K562 (cell line): ENCODE measurements at regions not wholly inside any gene's neighbourhood (a gene's known extent, or its start where the extent isn't known, plus 50 kb on each side); places are given as distances from the start of the nearest gene placed in this dataset.

Experiments
- ATAC-seq: fragments of 200-7000 bp; cut with Tn5 transposase; 3 replicates; pipeline ENCODE4 v1.9.1; 2020; ENCODE audit warnings: moderate library complexity
- BruUV-seq: library from RNA; stranded (reverse); fragments of 400-500 nt; replicated peaks from 2 replicates; lab custom pipeline; 2021; lab: Mats Ljungman, UMichigan
- CTCF ChIA-PET: fragments of 300-600 bp; formaldehyde crosslinking; extraction: SDS; loops from one replicate; lab custom pipeline; 2021; ENCODE audit warnings: low intra/inter-chr PET ratio; lab: Yijun Ruan, JAX
- POLR2A ChIA-PET: fragments of 300-600, 350-650 bp; sonication (Branson Sonifier 250); formaldehyde crosslinking; extraction: SDS; loops from one replicate; lab custom pipeline; 2021; ENCODE audit warnings: antibody characterized with exemption, inconsistent platforms; lab: Yijun Ruan, JAX
- DNase-seq, 4 experiments: peaks; one replicate each; pipeline versions ENCODE4 v3.0.0 to v3.0.0-alpha.2; 2011 to 2018; ENCODE audit warnings: low spot score in 3 of 4, mixed read lengths in 3 of 4; ENCODE audit errors: extremely low read depth in 1 of 4
- FAIRE-seq: peaks from 2 replicates; lab custom pipeline; 2011; peaks lifted over from hg19 to GRCh38; lab: Jason Lieb, UNC
- H2AFZ ChIP-seq: 2 replicates; pipeline ENCODE4 v1.6.0; 2011; ENCODE audit warnings: low read depth, low read length, control low read depth, inconsistent platforms
- H3K27ac ChIP-seq: fragments of 200-600 bp; 3 replicates; pipeline ENCODE4 v1.8.0; 2011; ENCODE audit warnings: low read depth, mild to moderate bottlenecking, control low read depth, inconsistent platforms, low read length, moderate library complexity, mixed read lengths; ENCODE audit errors: extremely low read depth
- H3K27me3 ChIP-seq, 2 experiments: fragments of 300-600 bp in 1 of 2; 2 replicates in 1 of 2; 3 replicates in 1 of 2; pipeline versions ENCODE4 v1.6.0 to v1.8.0; 2011; ENCODE audit warnings: inconsistent platforms in 2 of 2, low read length in 2 of 2, mild to moderate bottlenecking in 1 of 2, mixed read lengths in 1 of 2, moderate library complexity in 1 of 2; ENCODE audit not compliant: control insufficient read depth in 2 of 2, insufficient read depth in 2 of 2
- H3K36me3 ChIP-seq: fragments of 300-600 bp; 3 replicates; pipeline ENCODE4 v1.8.0; 2011; ENCODE audit warnings: mild to moderate bottlenecking, low read length, inconsistent platforms; ENCODE audit not compliant: control insufficient read depth, insufficient read depth
- H3K4me1 ChIP-seq, 2 experiments: fragments of 200-600 bp in 1 of 2; replicated peaks in 1 of 2; 2 replicates in 1 of 2; 3 replicates in 1 of 2; pipeline versions ENCODE4 v1.5.1 to v1.8.0; 2011; ENCODE audit warnings: inconsistent platforms in 2 of 2, low read length in 2 of 2, mild to moderate bottlenecking in 1 of 2, mixed read lengths in 1 of 2, moderate library complexity in 1 of 2; ENCODE audit not compliant: control insufficient read depth in 2 of 2, insufficient read depth in 2 of 2
- H3K4me2 ChIP-seq: 2 replicates; pipeline ENCODE4 v1.6.1; 2011; ENCODE audit warnings: low read length, control low read depth, inconsistent platforms, mixed read lengths; ENCODE audit not compliant: insufficient read depth
- H3K4me3 ChIP-seq: fragments of 200-600 bp; sonication (generic), shearing (Covaris generic); 2 replicates; pipeline ENCODE4 v1.5.1; 2016; ENCODE audit warnings: control low read depth, inconsistent platforms
- H3K79me2 ChIP-seq: fragments of 200-600 bp; 3 replicates; pipeline ENCODE4 v1.8.0; 2011; ENCODE audit warnings: low read length, inconsistent platforms; ENCODE audit not compliant: control insufficient read depth, insufficient read depth
- H3K9ac ChIP-seq, 2 experiments: 2 replicates each; pipeline versions ENCODE4 v1.6.0 to v1.6.1; 2011; ENCODE audit warnings: low read depth in 2 of 2, low read length in 2 of 2, control low read depth in 1 of 2, inconsistent platforms in 1 of 2, mild to moderate bottlenecking in 1 of 2, mixed read lengths in 1 of 2; ENCODE audit not compliant: insufficient read depth in 1 of 2
- H3K9me1 ChIP-seq: one replicate; pipeline ENCODE4 v1.6.0; 2011; ENCODE audit warnings: inconsistent platforms, mild to moderate bottlenecking, low read length, moderate library complexity; ENCODE audit not compliant: control insufficient read depth, insufficient read depth
- H3K9me3 ChIP-seq: replicated peaks from 2 replicates; pipeline ENCODE4 v1.5.1; 2011; ENCODE audit warnings: low read depth, low read length, inconsistent platforms; ENCODE audit not compliant: control insufficient read depth, insufficient read depth
- H4K20me1 ChIP-seq: replicated peaks from 2 replicates; pipeline ENCODE4 v1.6.1; 2011; ENCODE audit warnings: low read length, inconsistent platforms, mixed read lengths; ENCODE audit not compliant: control insufficient read depth, insufficient read depth
- ATF6 ChIP-seq: sonication (generic); formaldehyde crosslinking; IDR thresholded peaks from 2 replicates; pipeline ENCODE4 v1.4.0; 2020; ENCODE audit warnings: mild to moderate bottlenecking, missing genetic modification reagents
- CBX2 ChIP-seq: fragments of 200-600 bp; sonication (generic); IDR thresholded peaks from one replicate; pipeline ENCODE4 v1.6.1; 2012; ENCODE audit warnings: mild to moderate bottlenecking, low read length, inconsistent platforms; ENCODE audit not compliant: insufficient read depth, poor library complexity, severe bottlenecking
- DEAF1 ChIP-seq: fragments of 450-650 bp; formaldehyde crosslinking; IDR thresholded peaks from 2 replicates; pipeline ENCODE4 v1.4.0; 2020; ENCODE audit warnings: mild to moderate bottlenecking, moderate library complexity
- FOS ChIP-seq: IDR thresholded peaks from 3 replicates; pipeline ENCODE4 v1.6.1; 2011; ENCODE audit not compliant: insufficient read length; ENCODE audit errors: extremely low read depth
- KDM5B ChIP-seq: fragments of 200-600 bp; sonication (generic); IDR thresholded peaks from 2 replicates; pipeline ENCODE4 v1.6.1; 2012; ENCODE audit warnings: low read depth, mild to moderate bottlenecking, moderate library complexity, low read length, control low read depth, inconsistent platforms; ENCODE audit not compliant: insufficient replicate concordance
- MTA2 ChIP-seq: fragments of 450-650 bp; IDR thresholded peaks from 2 replicates; pipeline ENCODE4 v1.6.1; 2016; ENCODE audit warnings: low read depth
- NR3C1 ChIP-seq: sonication (generic); formaldehyde crosslinking; IDR thresholded peaks from 2 replicates; pipeline ENCODE4 v1.8.1; 2022; ENCODE audit warnings: missing genetic modification reagents
- PHF20 ChIP-seq: fragments of 450-650 bp; IDR thresholded peaks from 2 replicates; pipeline ENCODE4 v1.6.1; 2018; ENCODE audit not compliant: partially characterized antibody
- RB1 ChIP-seq: fragments of 450-650 bp; IDR thresholded peaks from 2 replicates; pipeline ENCODE4 v1.6.1; 2017; ENCODE audit warnings: low read depth, mild to moderate bottlenecking
- TAF7 ChIP-seq: fragments of 450-650 bp; IDR thresholded peaks from 2 replicates; pipeline ENCODE4 v1.6.1; 2016; ENCODE audit warnings: missing genetic modification characterization, missing compliant biosample characterization
- TRIM28 ChIP-seq: fragments of 450-650 bp; IDR thresholded peaks from 2 replicates; pipeline ENCODE4 v1.6.1; 2017
- XRCC3 ChIP-seq: fragments of 450-650 bp; IDR thresholded peaks from 2 replicates; pipeline ENCODE4 v1.6.1; 2017; ENCODE audit warnings: mild to moderate bottlenecking, moderate library complexity
- XRCC5 ChIP-seq: fragments of 200-400 bp; formaldehyde crosslinking; IDR thresholded peaks from 2 replicates; pipeline ENCODE4 v1.6.1; 2017; ENCODE audit warnings: low read depth, mild to moderate bottlenecking, low read length
- ZBTB5 ChIP-seq: fragments of 450-650 bp; IDR thresholded peaks from 2 replicates; pipeline ENCODE4 v1.6.1; 2017; ENCODE audit warnings: antibody characterized with exemption
- ZNF212 ChIP-seq: fragments of 450-650 bp; formaldehyde crosslinking; IDR thresholded peaks from 2 replicates; pipeline ENCODE4 v1.4.0; 2020; ENCODE audit warnings: mild to moderate bottlenecking
- ZNF449 ChIP-seq: fragments of 250-450 bp; sonication (Bioruptor Pico); IDR thresholded peaks from 2 replicates; pipeline ENCODE4 v1.8.0; 2022; ENCODE audit warnings: moderate library complexity, mild to moderate bottlenecking, inconsistent platforms
- ZNF57 ChIP-seq: fragments of 450-650 bp; formaldehyde crosslinking; IDR thresholded peaks from 2 replicates; pipeline ENCODE4 v1.4.0; 2020; ENCODE audit warnings: mild to moderate bottlenecking, moderate library complexity
- ZSCAN29 ChIP-seq: fragments of 450-650 bp; IDR thresholded peaks from 2 replicates; pipeline ENCODE4 v1.6.1; 2017
- WGBS: fragments of 100-300 bp; shearing (Covaris generic); methylation state at CpG from one replicate; pipeline ENCODE4 v1.1.6; 2016; ENCODE audit warnings: low coverage, mixed read lengths; ENCODE audit not compliant: insufficient coverage; ENCODE audit errors: missing lambda C conversion rate; 5-methylcytosine and 5-hydroxymethylcytosine counted together
- in situ Hi-C: fragments of 300-500 bp; cut with MboI; formaldehyde crosslinking; loops from 4 replicates; pipeline ENCODE4 v1.15.0; 2018; ENCODE audit warnings: inconsistent platforms, mixed read lengths
- intact Hi-C: fragments of 100-400 bp; cut with micrococcal nuclease; formaldehyde crosslinking; loops from 2 replicates; pipeline ENCODE4 v1.14.2; 2022

- Histone ChIP-seq H3K79me2 (no peaks in the 10 kb centered on the region), H4K20me1 (no peaks in the 10 kb centered on the region), H3K4me1 (0 out of 5 replicates have a peak, but pooled peaks cover 0 to 3% of the 10 kb centered on the region in 2 experiments), H3K27me3 (no peaks in the 10 kb centered on the region), H3K4me2 (no peak overlapping the region), H3K9me3 (no peaks in the 10 kb centered on the region), H3K4me3 (no peak overlapping the region), H3K27ac (no peak overlapping the region), H3K9me1 (no peaks in the 10 kb centered on the region), H3K36me3 (no peaks in the 10 kb centered on the region), H3K9ac (no peak overlapping the region), H2AFZ (no peak overlapping the region)
- POLR2A ChIA-PET: no interaction called here
- 23% methylated on average over 4 of the region's 4 CpGs for WGBS
- ATAC-seq (no peak), FAIRE-seq (no peak), DNase-seq (no peak)
- CTCF ChIA-PET: no interaction called here
- in situ Hi-C loops (no loop called here), intact Hi-C loops (no loop called here)
- TF ChIP-seq FOS: no peak
- no peak for TF ChIP-seq ZNF57 (CRISPR knock-in tag)
- no peak for TF ChIP-seq ZNF449 (CRISPR knock-in tag)
- TF ChIP-seq TRIM28: no peak
- no peak for TF ChIP-seq KDM5B
- no peak for TF ChIP-seq ZBTB5
- no peak for TF ChIP-seq DEAF1 (CRISPR knock-in tag)
- TF ChIP-seq ZNF212: no peak
- no peak for TF ChIP-seq PHF20
- TF ChIP-seq RB1: no peak
- TF ChIP-seq ATF6 (CRISPR knock-in tag): no peak
- TF ChIP-seq ZSCAN29: no peak
- no peak for TF ChIP-seq NR3C1
- TF ChIP-seq CBX2: no peak
- TF ChIP-seq TAF7 (tag): no peak
- no peak for TF ChIP-seq XRCC5
- TF ChIP-seq MTA2: no peak
- TF ChIP-seq XRCC3: no peak
- no TSS peak for BruUV-seq
Measured at GRCh38 chr1:211198880-211199279, 60.3 kb upstream of the RCOR3 start.
